ENCODE measurements at regions not wholly inside any gene's neighbourhood (a gene's known extent, or its start where the extent isn't known, plus 50 kb on each side); places are given as distances from the start of the nearest gene placed in this dataset.
"Not testable (repeated sequence)": the region's sequence is repeated elsewhere in the genome, so short reads cannot be mapped to it uniquely, and the experiment has no call there.

- H3K4me1 ChIP-seq (ENCODE audit: control insufficient read depth, insufficient read depth, low read length), result no peaks in the 10 kb centered on the region
- no peak overlapping the region for H3K27ac ChIP-seq (ENCODE audit: low read length)
- H3K36me3 ChIP-seq (ENCODE audit: control insufficient read depth, insufficient read depth, low read length), result no peaks in the 10 kb centered on the region
- DNase-seq (ENCODE audit: low read depth, low spot score), result no peak
- H3K4me3 ChIP-seq (ENCODE audit: low read length), result no peak overlapping the region
- H3K27me3 ChIP-seq (ENCODE audit: control insufficient read depth, insufficient read depth, low read length), result no peaks in the 10 kb centered on the region
- peaks cover 2% of the 10 kb centered on the region; the same call in 1 of the 2 replicates for H3K9me3 ChIP-seq (ENCODE audit: control insufficient read depth, insufficient read depth, low read length)
- WGBS (ENCODE audit: insufficient coverage, insufficient read length), result no CpG with 5 or more reads among the region's 8 CpGs
Measured at GRCh38 chrX:828411-828959, 197.9 kb downstream of the SHOX start.

- no peak overlapping the region for H3K27ac ChIP-seq (ENCODE audit: low read length)
- H3K36me3 ChIP-seq (ENCODE audit: control insufficient read depth, insufficient read depth, low read length), result no peaks in the 10 kb centered on the region
- DNase-seq (ENCODE audit: low read depth, low spot score), result no peak
- peaks cover 2% of the 10 kb centered on the region; the same call in 1 of the 2 replicates for H3K9me3 ChIP-seq (ENCODE audit: control insufficient read depth, insufficient read depth, low read length)
- no peaks in the 10 kb centered on the region for H3K4me1 ChIP-seq (ENCODE audit: control insufficient read depth, insufficient read depth, low read length)
- no peak overlapping the region for H3K4me3 ChIP-seq (ENCODE audit: low read length)
- WGBS (ENCODE audit: insufficient coverage, insufficient read length), result no CpG with 5 or more reads among the region's 9 CpGs
- no peaks in the 10 kb centered on the region for H3K27me3 ChIP-seq (ENCODE audit: control insufficient read depth, insufficient read depth, low read length)
Measured at GRCh38 chrX:826448-826847, 195.9 kb downstream of the SHOX start.

GRCh38 chrX:825991-826390, 195.4 kb downstream of the SHOX start:
- no peak overlapping the region for H3K27ac ChIP-seq (ENCODE audit: low read length)
- H3K4me1 ChIP-seq (ENCODE audit: control insufficient read depth, insufficient read depth, low read length), result no peaks in the 10 kb centered on the region
- no peak overlapping the region for H3K4me3 ChIP-seq (ENCODE audit: low read length)
- WGBS (ENCODE audit: insufficient coverage, insufficient read length), result no CpG with 5 or more reads among the region's 11 CpGs
- no peaks in the 10 kb centered on the region for H3K36me3 ChIP-seq (ENCODE audit: control insufficient read depth, insufficient read depth, low read length)
- no peaks in the 10 kb centered on the region for H3K27me3 ChIP-seq (ENCODE audit: control insufficient read depth, insufficient read depth, low read length)
- DNase-seq (ENCODE audit: low read depth, low spot score), result no peak
- H3K9me3 ChIP-seq (ENCODE audit: control insufficient read depth, insufficient read depth, low read length), result peaks cover 2% of the 10 kb centered on the region; the same call in 1 of the 2 replicates

GRCh38 chrX:823073-823472, 192.5 kb downstream of the SHOX start:
- H3K4me1 ChIP-seq (ENCODE audit: control insufficient read depth, insufficient read depth, low read length); H3K36me3 ChIP-seq (ENCODE audit: control insufficient read depth, insufficient read depth, low read length); H3K27me3 ChIP-seq (ENCODE audit: control insufficient read depth, insufficient read depth, low read length); H3K9me3 ChIP-seq (ENCODE audit: control insufficient read depth, insufficient read depth, low read length); DNase-seq (ENCODE audit: low read depth, low spot score); H3K27ac ChIP-seq (ENCODE audit: low read length); H3K4me3 ChIP-seq (ENCODE audit: low read length): not testable (repeated sequence)
- no CpG with 5 or more reads among the region's 1 CpG for WGBS (ENCODE audit: insufficient coverage, insufficient read length)

GRCh38 chrX:821327-822107, 190.9 kb downstream of the SHOX start:
- H3K4me3 ChIP-seq (ENCODE audit: low read length), result no peak overlapping the region
- no peaks in the 10 kb centered on the region for H3K36me3 ChIP-seq (ENCODE audit: control insufficient read depth, insufficient read depth, low read length)
- H3K27ac ChIP-seq (ENCODE audit: low read length), result no peak overlapping the region
- H3K27me3 ChIP-seq (ENCODE audit: control insufficient read depth, insufficient read depth, low read length), result no peaks in the 10 kb centered on the region
- no peaks in the 10 kb centered on the region for H3K9me3 ChIP-seq (ENCODE audit: control insufficient read depth, insufficient read depth, low read length)
- no CpG with 5 or more reads among the region's 12 CpGs for WGBS (ENCODE audit: insufficient coverage, insufficient read length)
- no peak for DNase-seq (ENCODE audit: low read depth, low spot score)
- no peaks in the 10 kb centered on the region; the same call in 1 of the 2 replicates for H3K4me1 ChIP-seq (ENCODE audit: control insufficient read depth, insufficient read depth, low read length)

GRCh38 chrX:819684-820083, 189.1 kb downstream of the SHOX start:
- no CpG with 5 or more reads among the region's 15 CpGs for WGBS (ENCODE audit: insufficient coverage, insufficient read length)
- no peaks in the 10 kb centered on the region for H3K9me3 ChIP-seq (ENCODE audit: control insufficient read depth, insufficient read depth, low read length)
- no peak overlapping the region for H3K4me3 ChIP-seq (ENCODE audit: low read length)
- no peaks in the 10 kb centered on the region for H3K27me3 ChIP-seq (ENCODE audit: control insufficient read depth, insufficient read depth, low read length)
- H3K4me1 ChIP-seq (ENCODE audit: control insufficient read depth, insufficient read depth, low read length), result no peaks in the 10 kb centered on the region; the same call in 1 of the 2 replicates
- DNase-seq (ENCODE audit: low read depth, low spot score), result no peak
- H3K27ac ChIP-seq (ENCODE audit: low read length), result no peak overlapping the region
- H3K36me3 ChIP-seq (ENCODE audit: control insufficient read depth, insufficient read depth, low read length), result no peaks in the 10 kb centered on the region

GRCh38 chrX:817759-818300, 187.2 kb downstream of the SHOX start:
- no peak overlapping the region for H3K27ac ChIP-seq (ENCODE audit: low read length)
- no peak overlapping the region for H3K4me3 ChIP-seq (ENCODE audit: low read length)
- no peaks in the 10 kb centered on the region for H3K9me3 ChIP-seq (ENCODE audit: control insufficient read depth, insufficient read depth, low read length)
- no peaks in the 10 kb centered on the region for H3K27me3 ChIP-seq (ENCODE audit: control insufficient read depth, insufficient read depth, low read length)
- no peaks in the 10 kb centered on the region for H3K36me3 ChIP-seq (ENCODE audit: control insufficient read depth, insufficient read depth, low read length)
- no CpG with 5 or more reads among the region's 9 CpGs for WGBS (ENCODE audit: insufficient coverage, insufficient read length)
- no peaks in the 10 kb centered on the region; the same call in 1 of the 2 replicates for H3K4me1 ChIP-seq (ENCODE audit: control insufficient read depth, insufficient read depth, low read length)
- no peak for DNase-seq (ENCODE audit: low read depth, low spot score)

GRCh38 chrX:817147-817546, 186.6 kb downstream of the SHOX start:
- H3K4me1 ChIP-seq (ENCODE audit: control insufficient read depth, insufficient read depth, low read length); H3K36me3 ChIP-seq (ENCODE audit: control insufficient read depth, insufficient read depth, low read length); H3K4me3 ChIP-seq (ENCODE audit: low read length); H3K9me3 ChIP-seq (ENCODE audit: control insufficient read depth, insufficient read depth, low read length); DNase-seq (ENCODE audit: low read depth, low spot score); H3K27me3 ChIP-seq (ENCODE audit: control insufficient read depth, insufficient read depth, low read length); H3K27ac ChIP-seq (ENCODE audit: low read length): not testable (repeated sequence)
- no CpG with 5 or more reads among the region's 9 CpGs for WGBS (ENCODE audit: insufficient coverage, insufficient read length)

GRCh38 chrX:816411-816810, 185.8 kb downstream of the SHOX start:
- Histone ChIP-seq H3K4me1 (ENCODE audit: control insufficient read depth, insufficient read depth, low read length) (no peaks in the 10 kb centered on the region; the same call in 1 of the 2 replicates), H3K36me3 (ENCODE audit: control insufficient read depth, insufficient read depth, low read length) (no peaks in the 10 kb centered on the region), H3K27ac (ENCODE audit: low read length) (no peak overlapping the region), H3K9me3 (ENCODE audit: control insufficient read depth, insufficient read depth, low read length) (no peaks in the 10 kb centered on the region), H3K27me3 (ENCODE audit: control insufficient read depth, insufficient read depth, low read length) (no peaks in the 10 kb centered on the region), H3K4me3 (ENCODE audit: low read length) (no peak overlapping the region)
- DNase-seq (ENCODE audit: low read depth, low spot score), result no peak
- no CpG with 5 or more reads among the region's 14 CpGs for WGBS (ENCODE audit: insufficient coverage, insufficient read length)

- DNase-seq (ENCODE audit: low read depth, low spot score), result no peak
- WGBS (ENCODE audit: insufficient coverage, insufficient read length), result no CpG with 5 or more reads among the region's 5 CpGs
- Histone ChIP-seq H3K36me3 (ENCODE audit: control insufficient read depth, insufficient read depth, low read length) (no peaks in the 10 kb centered on the region), H3K27me3 (ENCODE audit: control insufficient read depth, insufficient read depth, low read length) (no peaks in the 10 kb centered on the region), H3K4me1 (ENCODE audit: control insufficient read depth, insufficient read depth, low read length) (0 out of 2 replicates have a peak, but pooled peaks cover 2% of the 10 kb centered on the region), H3K4me3 (ENCODE audit: low read length) (no peak overlapping the region), H3K9me3 (ENCODE audit: control insufficient read depth, insufficient read depth, low read length) (no peaks in the 10 kb centered on the region), H3K27ac (ENCODE audit: low read length) (no peak overlapping the region)
Measured at GRCh38 chrX:810186-810585, 179.6 kb downstream of the SHOX start.
